A204.1 (cell line): ENCODE measurements at regions not wholly inside any gene's neighbourhood (a gene's known extent, or its start where the extent isn't known, plus 50 kb on each side); places are given as distances from the start of the nearest gene placed in this dataset.

ENCODE experiments used
- FAIRE-seq: peaks from 2 replicates; lab custom pipeline; 2012; peaks lifted over from hg19 to GRCh38; lab: Jason Lieb, UNC

DNA sequence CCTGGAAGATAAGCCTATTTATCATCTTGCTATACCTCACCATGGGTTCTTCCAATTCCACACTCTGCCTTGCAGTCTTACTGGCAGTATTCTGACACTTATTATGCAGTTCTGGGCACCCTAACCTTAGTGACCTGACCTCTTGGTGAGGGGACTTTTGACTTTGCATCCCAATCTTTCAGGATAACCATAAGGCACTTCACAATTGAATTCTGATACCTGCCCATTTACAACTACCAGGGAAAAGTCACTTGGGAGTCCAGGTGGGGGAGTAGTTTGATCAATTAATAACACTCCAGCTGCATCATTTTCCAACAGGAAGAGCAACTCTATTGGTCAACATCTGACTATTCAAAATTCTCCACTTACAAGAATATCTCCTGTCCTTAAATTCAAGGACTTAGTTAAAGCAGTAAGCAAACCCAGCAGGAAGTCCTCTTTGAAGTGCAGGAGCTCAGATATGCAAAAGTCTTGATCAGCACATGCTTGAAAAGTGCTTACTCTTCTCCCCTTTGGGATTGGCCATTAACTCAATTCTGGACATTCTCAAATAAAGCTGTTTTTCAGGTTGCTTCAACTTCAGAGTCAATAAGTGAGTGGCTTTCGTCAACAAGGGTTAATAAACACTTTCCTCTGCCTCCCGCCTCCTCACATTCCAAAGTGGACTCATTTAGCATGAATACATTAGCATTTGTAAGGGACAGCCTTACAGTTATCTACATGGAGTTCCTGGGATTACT, 177.4 kb upstream of the NRIP1 start:
- no peak for FAIRE-seq

DNA sequence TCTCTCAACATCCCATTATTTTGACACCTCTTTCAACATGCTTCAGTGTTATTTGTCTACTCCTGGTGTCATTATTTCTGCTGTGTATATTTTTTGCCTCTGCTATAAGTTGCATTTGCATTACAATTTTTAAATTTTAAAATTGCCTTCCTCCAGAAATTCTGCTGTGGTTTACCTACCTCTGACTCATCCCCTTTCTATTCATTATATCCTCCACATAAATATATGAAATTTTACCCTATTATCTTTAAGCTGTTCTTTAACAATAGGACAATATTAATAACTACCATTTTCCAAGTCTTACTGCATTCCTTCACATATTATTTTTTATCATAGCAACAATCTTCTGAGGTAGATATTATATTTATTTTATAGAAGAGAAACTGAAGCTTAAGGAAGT, 178.1 kb upstream of the NRIP1 start:
- FAIRE-seq, result no peak

DNA sequence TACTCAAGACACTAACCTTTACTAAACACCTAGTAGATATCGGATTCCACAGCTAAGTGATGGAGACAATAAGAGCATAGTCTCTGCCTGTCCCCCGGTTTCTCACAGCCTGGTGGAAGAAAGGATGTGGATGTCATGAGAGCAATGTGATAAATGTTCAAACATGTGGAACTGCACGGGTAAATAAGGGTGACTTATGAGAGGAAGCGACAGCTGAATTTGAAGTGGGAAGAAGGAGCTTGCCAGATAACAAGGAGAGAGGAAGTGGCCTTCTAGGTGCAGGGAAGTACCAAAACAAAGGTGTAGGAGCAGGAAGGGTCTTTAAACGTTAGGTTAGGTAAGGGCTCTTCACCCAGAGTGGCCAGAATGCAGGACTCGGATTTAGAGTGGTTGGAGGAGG, 178.6 kb upstream of the NRIP1 start:
- no peak for FAIRE-seq

DNA sequence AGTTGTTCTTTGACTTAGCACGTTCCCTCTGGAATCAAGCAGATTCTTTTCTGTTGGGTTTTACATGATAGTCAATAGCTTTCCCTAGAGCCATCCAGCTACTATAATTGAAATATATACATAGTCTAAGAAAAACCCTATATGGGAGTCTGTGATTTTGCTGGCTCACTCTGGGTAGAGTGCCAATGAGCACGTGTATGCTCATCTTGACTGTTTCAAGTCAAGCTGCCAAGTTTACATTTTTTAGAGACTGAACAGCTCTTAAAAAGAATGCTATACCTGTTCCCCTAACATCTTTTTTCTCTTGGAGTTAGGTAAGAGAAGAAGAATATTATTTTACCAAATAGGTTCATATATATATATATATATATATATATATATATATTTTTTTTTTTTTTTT, 182.8 kb upstream of the NRIP1 start:
- FAIRE-seq, result no peak

DNA sequence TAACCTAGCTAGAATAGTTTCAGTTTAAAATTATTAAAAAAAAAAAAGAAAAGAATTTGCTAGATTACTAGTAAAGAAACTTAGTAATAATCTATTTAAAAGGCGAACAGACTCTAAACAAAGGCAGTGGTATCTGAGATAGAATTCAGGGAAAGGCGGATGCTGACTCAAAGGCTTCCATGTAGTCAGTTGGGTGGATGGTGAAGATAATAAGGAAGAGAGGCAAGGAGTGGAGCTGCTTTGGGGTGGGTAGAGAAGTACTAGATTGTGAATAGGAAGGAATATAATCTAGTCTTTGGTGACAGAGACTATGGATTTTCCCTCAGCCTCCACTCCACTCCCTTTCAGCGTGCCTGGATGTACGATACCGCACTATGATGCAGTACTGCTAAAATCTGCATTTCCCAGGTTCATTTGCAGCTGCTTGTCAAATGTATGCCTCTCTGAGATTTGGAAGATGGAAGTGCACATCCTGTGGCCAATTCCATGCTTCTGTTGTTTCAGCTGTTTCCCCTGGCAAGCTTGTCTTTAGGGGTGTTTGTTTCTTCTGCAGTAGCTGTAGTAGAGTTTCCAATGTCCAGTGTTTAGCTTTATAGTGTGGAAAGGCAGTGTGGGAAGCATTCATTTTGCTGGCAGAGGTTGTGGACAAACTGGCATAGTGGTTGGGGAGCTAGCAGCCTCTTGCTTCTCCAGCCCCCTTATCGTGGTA, 184.6 kb upstream of the NRIP1 start:
- FAIRE-seq, result no peak

DNA sequence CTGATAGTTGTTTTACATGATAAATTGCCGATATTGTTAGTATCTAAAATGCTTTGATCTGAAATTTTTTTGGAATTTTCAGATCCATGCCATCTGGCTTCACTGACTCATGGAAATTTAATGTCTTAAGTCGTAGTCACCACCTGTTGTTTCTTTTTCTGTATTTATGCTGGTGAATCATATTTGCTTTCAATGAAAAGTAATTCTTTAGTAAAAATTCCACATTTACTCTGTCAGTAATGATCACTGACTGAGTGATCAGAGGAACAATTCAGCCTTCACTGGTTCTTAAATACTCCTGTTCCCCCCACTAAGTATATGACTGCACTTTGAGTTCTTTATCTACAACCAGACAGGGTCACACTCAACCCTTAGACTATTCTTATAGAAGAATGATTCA, 185.6 kb upstream of the NRIP1 start:
- FAIRE-seq, result no peak

DNA sequence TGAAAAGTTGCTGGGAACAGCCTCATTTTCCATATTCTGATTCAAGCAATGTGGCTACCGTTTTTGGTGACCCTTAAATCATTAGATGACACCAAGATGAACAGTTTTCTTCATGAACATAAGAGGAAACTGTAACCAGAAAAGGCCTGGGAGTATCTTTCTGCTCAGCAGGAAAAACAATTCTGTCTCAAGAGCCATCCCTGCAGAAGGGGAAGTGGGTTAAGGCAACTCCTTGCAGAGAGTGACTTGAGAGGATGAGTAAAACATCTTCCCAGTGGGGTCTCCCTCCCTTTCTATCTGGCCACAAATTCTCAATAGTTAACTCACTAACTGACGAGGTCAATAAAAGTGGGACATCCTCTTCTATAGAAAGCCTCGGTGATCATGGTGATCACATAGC, 187.6 kb upstream of the NRIP1 start:
- FAIRE-seq, result no peak

DNA sequence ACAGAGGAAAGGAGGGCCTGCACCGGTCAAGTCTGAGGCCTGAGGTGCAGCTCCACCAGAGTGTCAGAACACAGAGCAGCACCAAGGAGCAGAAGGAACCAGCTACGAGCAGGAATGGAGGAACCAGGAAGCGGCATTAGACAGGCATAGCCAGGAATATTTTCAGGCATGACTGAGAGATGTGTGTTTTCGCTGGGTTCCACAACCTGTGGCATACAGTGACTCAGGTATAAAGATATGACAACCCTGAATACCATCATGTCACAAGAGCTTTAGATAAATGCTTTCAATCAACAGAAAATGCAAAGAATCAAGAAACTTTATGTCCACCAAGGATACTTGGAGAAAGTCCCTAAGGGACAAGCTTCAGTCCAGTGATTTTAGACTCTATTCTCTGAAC, 189.3 kb upstream of the NRIP1 start:
- no peak for FAIRE-seq

DNA sequence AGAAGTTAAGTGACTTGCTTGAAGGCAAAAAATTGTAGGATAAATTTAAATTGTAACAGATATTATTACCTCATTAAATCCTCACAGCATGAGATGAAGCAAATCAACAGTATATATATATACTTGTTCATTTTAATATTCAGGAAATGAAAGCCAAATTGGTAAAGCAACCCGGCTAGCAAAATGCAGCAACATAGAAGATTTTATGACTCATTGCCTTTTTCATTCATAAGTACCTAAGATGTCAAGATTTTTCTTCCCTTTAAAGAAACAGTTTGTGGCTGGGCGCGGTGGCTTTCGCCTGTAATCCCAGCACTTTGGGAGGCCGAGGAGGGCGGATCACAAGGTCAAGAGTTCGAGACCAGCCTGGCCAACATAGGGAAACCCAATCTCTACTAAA, 190.5 kb upstream of the NRIP1 start:
- no peak for FAIRE-seq

DNA sequence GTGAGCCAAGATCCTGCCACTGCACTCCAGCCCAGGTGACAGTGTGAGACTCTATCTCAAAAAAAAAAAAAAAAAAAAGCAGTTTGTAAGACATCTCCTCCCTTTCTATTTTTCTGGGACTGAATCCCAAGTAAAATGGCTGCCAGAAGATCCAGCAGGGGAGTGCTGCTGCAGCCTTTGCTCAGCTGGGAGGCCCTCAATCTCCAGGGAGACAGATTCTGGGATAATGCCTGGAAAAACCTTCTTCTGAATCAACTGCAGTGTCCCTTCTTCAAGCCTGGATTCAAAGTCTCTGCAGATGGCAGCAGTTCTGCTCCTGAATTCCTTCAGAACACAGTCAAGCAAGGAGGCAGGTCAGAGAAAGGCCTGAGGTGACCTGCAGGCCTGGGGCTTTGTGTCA, 191.0 kb upstream of the NRIP1 start:
- no peak for FAIRE-seq

DNA sequence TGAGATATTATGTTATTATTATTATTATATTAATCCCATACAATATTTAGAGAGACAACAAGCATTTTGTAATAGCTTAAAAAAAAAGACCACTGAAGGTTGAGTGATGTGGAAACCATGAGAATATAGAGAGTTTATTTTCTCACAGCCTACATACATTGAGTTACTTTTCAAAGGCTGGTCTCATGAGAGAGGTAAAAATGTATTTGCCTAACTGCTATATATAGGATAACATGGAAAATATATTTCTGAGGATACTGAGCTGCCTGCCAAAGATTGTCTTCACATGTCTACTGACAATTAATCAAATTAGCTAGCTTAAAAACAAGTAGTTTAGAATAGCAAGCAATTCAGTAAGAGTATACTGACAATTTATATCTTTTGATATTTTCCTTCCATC, 192.2 kb upstream of the NRIP1 start:
- FAIRE-seq, result no peak

DNA sequence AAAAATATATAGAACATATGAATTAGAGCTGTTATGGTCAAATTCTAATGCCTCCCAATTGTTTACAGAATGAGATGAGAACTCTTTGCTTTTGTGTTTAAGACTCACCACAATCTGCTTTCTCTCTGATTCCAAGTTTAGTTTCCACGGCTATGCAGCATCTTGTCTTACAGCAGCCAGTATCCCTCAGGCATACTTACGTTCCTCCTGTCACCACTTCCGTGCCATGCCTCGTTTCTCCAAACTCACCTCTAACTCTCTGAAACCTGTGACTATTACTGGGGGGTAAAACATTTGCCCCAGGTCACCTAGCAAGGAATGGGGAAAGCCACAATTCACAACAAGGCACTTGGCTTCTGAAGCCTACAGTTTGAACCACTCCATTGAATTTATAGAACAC, 192.8 kb upstream of the NRIP1 start:
- no peak for FAIRE-seq

DNA sequence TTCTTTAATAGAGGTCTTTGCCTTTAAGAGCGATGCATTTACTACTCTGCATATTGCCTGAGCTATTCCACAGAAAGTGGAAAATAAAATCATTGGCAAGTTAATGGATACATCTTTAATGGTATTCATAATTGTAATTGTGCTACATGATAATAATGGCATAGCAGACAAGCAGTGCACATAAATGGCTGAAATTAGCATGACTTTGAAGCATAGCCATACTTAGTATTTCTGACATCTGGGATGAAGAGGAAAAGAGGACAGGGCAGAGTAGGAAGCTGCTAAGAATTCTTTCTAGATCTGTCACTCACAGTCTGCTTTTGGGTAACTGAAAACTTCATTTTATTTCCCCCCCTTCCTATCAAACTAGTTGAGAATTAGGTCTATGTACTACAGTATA, 195.0 kb upstream of the NRIP1 start:
- FAIRE-seq, result no peak

DNA sequence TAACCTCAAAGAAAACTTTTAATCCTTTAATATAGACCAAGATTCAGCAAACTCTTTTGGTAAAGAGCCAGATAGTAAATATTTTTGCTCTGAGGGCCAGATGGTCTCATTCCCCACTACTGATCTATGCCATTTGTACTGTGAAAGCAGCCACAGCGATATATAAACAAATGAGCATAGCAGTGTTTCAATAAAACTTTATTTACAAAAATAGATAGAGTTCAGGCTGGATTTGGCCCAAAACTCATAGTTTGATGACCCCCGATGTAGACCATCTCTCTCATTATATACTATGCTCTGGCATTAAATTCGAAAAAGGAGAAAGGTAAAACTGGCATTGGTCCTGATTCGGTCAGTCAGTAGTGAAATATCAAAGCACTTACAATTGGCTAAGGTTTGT, 195.8 kb upstream of the NRIP1 start:
- FAIRE-seq, result no peak

DNA sequence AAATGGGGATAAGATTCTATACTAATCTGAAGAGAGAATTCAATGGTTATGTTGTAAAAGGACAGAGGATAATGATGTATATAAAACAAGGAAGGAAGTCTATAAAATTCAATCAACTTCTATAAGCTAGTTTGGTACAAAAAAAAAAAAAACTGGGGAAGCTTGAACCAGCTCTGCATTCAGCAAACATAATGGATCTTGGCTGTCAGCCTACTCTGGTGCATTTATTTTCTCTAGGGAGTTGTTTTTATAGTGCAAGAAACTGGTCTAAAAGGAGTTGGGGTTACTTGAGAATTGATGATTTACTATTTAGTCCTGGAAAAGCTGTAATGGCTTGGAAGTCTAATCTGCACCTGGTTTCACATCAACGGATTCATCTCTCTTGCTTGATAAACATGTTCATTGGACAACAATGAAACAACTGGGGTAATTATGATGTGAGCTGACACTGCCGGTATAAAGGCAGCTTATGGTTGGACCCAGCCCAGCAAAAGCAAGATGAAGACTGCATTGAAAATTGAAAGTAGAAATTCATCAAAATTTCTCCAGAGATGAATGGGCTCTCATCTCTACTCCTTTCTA, 199.4 kb upstream of the NRIP1 start:
- no peak for FAIRE-seq

DNA sequence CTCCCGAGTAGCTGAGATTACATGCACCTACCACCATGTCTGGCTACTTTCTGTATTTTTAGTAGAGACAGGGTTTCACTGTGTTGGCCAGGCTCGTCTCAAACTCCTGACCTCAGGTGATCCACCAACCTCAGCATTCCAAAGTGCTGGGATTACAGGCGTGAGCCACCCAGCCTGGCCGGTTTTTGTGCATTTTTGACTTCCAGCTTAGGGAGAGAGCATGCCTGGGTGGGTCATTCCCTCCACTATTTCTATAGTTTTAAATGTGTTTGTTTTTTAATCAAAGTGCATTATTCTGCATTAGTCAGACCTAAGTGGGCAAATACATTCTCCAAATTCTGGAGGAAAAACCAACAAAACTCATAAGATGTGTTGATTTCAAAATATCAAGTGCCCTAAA, 207.4 kb upstream of the NRIP1 start:
- FAIRE-seq, result no peak

DNA sequence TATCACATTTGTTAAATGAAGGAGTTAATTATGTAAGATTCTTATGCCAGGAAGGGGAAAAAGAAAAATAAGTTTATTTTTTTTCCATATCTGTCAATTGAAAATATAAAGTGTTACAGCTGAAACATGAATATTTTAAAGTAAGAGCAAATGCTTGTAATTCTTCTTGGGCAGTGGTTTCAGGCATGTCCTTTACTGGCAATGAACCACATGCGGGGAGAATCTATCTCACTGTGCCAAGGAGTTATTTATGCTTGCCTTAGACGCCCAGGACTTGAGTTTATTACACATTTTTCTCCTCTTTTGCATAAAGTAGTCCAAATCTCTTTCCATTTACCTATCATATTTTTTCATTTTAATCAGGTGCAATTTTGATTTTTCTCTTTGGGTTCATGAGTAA, 207.8 kb upstream of the NRIP1 start:
- FAIRE-seq, result no peak

DNA sequence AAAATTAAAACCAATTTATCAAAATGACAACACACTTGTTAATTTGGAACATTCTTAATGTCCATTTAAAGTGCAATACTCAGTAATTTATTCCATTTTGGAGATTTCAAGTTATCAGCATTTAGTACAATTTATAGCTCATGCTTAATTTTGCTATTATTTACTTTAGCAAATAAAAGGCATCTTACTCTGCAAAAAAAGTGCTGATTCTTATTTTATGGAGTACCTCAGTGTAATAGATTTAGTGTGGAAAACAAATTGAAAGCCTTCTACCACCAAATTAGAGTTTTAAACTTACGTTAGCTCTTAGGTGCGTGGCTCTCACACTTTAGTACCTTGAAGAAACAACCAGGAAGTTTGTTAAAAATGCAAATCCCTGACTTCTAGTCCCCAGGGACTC, 208.4 kb upstream of the NRIP1 start:
- no peak for FAIRE-seq

DNA sequence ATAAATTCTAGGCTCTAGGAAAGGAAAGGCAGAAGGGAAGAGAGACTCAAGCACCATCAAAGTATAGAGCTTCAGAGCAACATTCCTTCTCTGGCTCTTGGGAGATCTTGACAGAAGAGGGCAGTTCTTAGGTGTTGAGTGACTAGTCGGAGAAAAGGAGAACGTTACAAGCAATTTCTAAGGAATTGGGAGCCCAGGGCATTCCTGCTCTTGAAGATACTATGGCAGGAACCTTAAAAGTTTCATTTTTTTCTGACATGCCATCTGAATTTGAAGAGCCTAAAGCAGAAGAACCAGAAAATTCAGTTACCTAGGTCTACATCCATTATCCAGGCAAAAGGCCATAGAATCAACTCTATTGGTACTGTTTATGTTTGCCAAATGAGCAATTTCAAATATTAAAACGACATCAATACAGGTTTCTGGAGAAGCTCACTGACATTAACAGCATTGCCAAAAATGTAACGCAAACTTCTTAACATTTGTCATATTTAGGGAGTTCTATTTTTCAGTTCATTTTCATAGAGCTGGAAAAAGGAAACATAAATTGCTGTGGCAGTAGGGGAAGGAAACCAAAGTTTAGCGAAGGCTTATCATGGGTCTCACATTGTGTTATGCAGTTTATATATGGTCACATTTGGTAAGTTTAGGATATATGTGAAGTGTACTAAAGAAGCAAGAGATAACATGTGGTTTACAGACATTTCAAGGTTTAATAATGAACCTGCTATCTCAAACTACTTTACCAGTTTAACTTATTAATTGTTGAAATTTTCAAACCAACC, 210.1 kb upstream of the NRIP1 start:
- FAIRE-seq, result no peak

DNA sequence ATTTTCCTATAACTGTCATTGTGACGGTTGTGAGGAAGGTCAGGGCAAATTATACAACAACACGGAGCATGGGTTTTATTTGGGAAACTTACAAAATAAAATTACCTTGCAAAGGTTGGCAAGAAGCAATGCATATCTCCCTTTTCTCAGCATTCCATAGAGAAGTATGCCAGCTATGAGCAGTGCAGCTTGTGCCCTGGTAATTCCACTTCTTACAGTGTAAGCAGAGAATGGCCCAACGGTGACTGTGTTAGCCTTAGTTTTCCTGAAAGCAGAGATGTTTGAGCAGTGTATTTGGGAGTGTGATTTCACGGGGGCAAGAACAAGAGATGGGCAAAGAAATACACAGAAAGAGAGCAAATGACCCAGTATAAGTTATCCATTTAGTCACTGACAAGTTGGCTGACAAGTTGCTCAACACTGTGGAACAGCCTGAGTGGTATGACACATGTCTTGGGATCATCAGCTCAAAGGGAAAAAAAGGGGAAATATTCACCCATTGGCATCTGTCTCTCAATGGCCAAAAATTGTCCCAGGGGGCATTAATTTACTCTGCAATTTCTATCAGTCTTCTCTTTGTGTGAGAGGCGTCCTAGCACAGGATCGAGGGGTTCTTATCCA, 210.9 kb upstream of the NRIP1 start:
- FAIRE-seq, result no peak

DNA sequence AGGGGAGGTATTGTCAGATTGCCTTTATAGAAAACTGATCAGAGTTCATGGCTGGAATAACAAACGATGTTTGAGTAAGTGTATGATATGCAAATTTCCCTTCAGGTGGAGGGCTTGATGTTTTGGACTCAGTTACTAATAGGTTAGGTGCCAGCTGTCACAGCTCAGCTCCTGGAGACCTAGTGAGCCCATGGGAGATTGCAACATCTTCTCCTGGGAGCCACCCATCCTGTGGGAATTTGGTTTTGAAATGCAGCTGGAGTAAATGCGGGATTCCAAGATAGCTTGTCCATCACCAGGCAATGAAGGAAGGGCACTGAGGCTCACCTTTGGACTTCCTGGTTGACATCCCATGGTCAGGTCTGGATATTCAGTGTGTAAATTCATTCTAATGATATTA, 211.4 kb upstream of the NRIP1 start:
- FAIRE-seq, result no peak

DNA sequence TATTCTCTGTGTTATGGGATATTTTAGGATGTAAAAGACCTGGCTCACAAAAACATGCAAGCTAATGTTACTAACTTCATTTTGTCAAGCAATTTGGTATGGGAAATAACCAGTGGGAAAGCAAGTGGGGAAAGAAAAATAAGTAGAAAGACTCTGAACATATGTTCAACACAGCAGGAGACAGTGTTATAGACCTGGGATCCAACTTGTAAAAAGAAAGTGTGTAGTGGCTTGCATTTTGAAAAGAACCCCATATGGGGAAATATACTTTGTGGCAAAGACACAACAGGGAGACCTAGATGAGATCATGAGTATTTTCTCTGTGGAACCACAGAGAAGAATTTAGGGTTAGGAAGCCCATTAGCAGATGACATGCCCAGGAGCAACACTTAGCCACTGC, 212.7 kb upstream of the NRIP1 start:
- FAIRE-seq, result no peak

DNA sequence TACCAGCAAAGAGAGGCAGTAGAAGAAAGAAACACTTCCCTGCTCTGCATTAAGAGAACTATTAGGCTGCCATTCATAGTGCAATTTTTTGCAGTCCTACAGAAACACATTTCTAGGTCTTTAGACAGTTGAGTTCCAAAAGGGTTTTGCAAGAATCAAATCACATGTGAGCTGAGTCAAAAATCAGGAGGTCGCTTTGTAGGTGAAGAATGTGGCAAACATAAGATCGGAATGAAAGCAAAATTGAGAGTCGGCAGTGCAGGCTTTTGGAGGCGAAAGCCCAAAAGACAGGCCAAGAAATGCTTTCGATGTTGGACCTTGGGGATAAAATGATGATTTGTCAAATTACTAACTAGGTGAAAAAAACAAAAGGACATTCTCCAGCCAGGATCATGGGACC, 213.5 kb upstream of the NRIP1 start:
- no peak for FAIRE-seq
